ENCODE measurements at regions not wholly inside any gene's neighbourhood (a gene's known extent, or its start where the extent isn't known, plus 50 kb on each side); places are given as distances from the start of the nearest gene placed in this dataset.

DNA sequence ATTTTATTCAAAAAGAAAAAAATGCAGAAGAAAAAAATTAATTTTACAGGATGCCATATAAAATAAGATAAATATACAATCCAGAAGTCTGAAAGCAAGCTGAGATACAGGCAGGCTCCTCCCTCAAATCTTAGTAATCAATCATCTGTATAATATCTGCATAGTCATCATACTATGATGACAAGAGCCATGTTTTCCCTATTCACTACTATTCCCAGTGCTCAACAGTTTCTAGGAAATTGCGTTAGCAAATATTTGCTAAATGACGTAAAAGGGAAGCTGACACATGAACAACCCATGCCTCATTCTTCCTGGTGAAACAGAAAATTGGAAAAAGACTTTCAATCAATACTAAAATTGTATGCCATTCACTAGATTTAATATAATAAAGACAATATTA, 793.2 kb downstream of the SUCLG1 start:
- TF ChIP-seq CTCF (IDR thresholded peaks at IDR 0.05) (no peak), POLR2A (IDR thresholded peaks at IDR 0.05) (no peak)

Data from testis (tissue), 2 donors.